SU-DHL-6 (cell line): ENCODE measurements at regions not wholly inside any gene's neighbourhood (a gene's known extent, or its start where the extent isn't known, plus 50 kb on each side); places are given as distances from the start of the nearest gene placed in this dataset.

Experiments
- EZH2phosphoT487 ChIP-seq: fragments of 200-600 bp; sonication (generic), shearing (Covaris generic); conservative IDR thresholded peaks from 2 replicates; pipeline ENCODE4 v1.6.1; 2018; ENCODE audit warnings: mild to moderate bottlenecking, antibody characterized with exemption, low read length, moderate library complexity, mixed read lengths
- TF ChIP-seq, protein P1 (sequence below): fragments of 200-600 bp; sonication (generic); IDR thresholded peaks from one replicate; pipeline ENCODE4 v1.5.1; 2017; ENCODE audit warnings: antibody characterized with exemption, mild to moderate bottlenecking, low read length, moderate library complexity; ENCODE audit not compliant: insufficient read depth, poor library complexity, severe bottlenecking

DNA sequence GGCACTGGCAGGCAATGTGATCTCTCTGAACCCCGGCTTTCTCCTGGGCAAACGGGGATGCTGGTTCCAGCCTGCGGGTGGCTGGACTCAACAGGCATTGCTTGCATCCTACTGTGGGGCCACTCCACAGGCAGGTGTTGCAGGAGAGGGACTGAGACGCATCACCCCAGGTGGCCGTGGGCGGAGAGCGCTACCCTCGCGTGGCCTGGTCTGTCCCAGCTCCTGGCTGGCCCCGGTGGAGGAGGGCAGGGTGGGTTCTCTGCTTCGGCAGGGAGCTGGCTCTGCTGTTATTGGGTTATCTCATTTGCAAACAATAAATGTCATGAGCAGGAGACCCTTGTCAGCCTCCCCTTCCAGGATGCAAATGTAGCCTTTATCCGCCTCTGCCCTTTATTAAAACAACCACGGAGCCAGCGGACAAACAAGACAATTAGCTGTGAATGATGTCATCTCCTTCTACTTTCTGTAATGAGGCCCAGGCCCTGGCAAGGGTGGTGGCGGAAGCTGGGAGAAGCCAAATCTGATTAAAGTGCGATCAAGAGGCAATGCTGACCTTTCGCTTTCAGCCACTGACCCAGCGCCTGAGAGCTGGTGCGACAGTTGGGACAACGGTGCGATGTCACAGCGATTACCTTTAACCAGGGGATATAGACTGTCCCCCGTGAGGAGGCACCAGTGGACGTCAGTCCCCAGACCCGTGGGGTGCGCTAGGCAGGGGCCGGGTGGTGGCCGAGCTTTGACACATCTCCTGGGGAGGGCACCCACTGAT lies 161.8 kb downstream of the KIF26A start:
- TF ChIP-seq, protein P1, sequence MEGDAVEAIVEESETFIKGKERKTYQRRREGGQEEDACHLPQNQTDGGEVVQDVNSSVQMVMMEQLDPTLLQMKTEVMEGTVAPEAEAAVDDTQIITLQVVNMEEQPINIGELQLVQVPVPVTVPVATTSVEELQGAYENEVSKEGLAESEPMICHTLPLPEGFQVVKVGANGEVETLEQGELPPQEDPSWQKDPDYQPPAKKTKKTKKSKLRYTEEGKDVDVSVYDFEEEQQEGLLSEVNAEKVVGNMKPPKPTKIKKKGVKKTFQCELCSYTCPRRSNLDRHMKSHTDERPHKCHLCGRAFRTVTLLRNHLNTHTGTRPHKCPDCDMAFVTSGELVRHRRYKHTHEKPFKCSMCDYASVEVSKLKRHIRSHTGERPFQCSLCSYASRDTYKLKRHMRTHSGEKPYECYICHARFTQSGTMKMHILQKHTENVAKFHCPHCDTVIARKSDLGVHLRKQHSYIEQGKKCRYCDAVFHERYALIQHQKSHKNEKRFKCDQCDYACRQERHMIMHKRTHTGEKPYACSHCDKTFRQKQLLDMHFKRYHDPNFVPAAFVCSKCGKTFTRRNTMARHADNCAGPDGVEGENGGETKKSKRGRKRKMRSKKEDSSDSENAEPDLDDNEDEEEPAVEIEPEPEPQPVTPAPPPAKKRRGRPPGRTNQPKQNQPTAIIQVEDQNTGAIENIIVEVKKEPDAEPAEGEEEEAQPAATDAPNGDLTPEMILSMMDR, result no peak
- TF ChIP-seq EZH2phosphoT487, result no peak
